ENCODE measurements at regions not wholly inside any gene's neighbourhood (a gene's known extent, or its start where the extent isn't known, plus 50 kb on each side); places are given as distances from the start of the nearest gene placed in this dataset.
A peak's percentile ranks its signal among the peaks of the same experiment; 100 is the strongest.

DNA sequence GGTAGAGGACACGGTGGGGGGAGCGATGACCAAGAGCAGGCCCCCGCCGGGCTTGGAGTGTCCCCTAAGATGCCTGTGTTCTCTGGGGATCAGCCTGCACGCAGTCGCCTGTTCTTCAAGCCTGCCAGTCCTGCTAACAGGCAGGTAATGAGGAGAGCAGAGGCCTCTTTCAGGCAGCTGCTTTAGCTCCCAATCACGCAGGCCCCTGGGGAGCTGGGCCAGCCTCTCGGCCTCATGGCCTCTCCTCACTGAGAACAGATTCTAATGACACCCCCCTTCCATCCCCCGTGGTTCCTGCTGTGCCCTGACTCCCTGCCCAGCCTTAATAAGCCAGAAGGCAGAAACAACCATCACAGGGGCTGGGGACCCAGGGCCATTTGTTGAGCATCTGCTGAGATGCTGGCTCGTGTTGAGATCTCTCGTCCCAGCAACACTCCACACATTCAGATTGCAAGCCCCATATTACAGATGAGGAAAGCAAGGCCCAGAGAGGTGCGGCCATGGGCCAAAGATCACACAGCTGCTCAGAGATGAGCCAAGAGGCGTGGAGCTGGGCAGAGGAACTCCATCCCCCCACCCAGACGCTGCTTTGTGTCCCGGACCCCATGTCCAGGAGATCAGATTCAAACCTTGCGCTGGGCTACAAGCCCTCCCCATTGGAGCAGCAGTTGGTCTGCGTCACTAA lies 71.6 kb upstream of the CASZ1 start:
- no peak overlapping the region for H3K27ac ChIP-seq
- H3K36me3 ChIP-seq, result no peaks in the 10 kb centered on the region
- WGBS, 5 donors, result 71 to 82% (median 77%) methylated on average over 16 to 17 of the region's 17 CpGs
- no peaks in the 10 kb centered on the region for H3K9me3 ChIP-seq
- TF ChIP-seq POLR2A (IDR thresholded peaks at IDR 0.05) (no peak), POLR2AphosphoS5 (IDR thresholded peaks at IDR 0.05) (no peak), EP300 (IDR thresholded peaks at IDR 0.05) (no peak), CTCF (IDR thresholded peaks at IDR 0.05) (no peak)
- peaks cover 12 to 30% (median 19%) of the 10 kb centered on the region in 4 donors for H3K4me1 ChIP-seq
- H3K27me3 ChIP-seq, result peaks cover 0 to 80% (median 17%) of the 10 kb centered on the region in 3 donors
- intact Hi-C loops (cut with DNase I; ENCODE audit: low total_unique reads), result loop anchor here (5.0 kb wide), 1 partner anchor 361 kb away; no protein-coding TSS in a partner anchor
- peak in 1 of 2 donors; percentile 27 for DNase-seq
- H3K4me3 ChIP-seq, result no peak overlapping the region

DNA sequence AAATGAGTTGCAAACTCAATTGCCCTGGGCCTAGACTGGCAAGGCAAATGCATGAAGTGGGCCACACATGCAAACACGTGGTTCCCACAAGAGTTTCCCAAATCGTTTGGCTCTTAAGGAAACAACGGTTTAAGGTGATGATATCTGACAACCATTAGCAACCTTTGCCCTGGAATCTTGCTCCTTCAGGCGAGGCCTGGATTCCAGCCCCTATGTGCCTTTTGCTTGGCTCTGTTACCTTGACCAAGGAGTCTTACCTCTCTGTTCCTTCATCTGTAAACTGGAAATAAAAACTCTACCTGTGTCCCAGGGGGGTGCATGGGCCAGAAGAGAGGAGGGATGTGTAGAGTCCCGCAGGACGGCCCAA lies 72.1 kb upstream of the CASZ1 start:
- no peak for TF ChIP-seq POLR2A (IDR thresholded peaks at IDR 0.05)
- no peaks in the 10 kb centered on the region for H3K9me3 ChIP-seq
- H3K4me1 ChIP-seq, result peaks cover 12 to 26% (median 19%) of the 10 kb centered on the region in 4 donors
- no peak for DNase-seq
- H3K27me3 ChIP-seq, result peaks cover 0 to 75% (median 17%) of the 10 kb centered on the region in 3 donors
- WGBS, 5 donors, result 58 to 71% (median 63%) methylated on average over 6 of the region's 6 CpGs
- no peaks in the 10 kb centered on the region for H3K36me3 ChIP-seq
- H3K4me3 ChIP-seq, result no peak overlapping the region
- no peak overlapping the region for H3K27ac ChIP-seq
- intact Hi-C loops (cut with DNase I; ENCODE audit: low total_unique reads), result loop anchor here (5.0 kb wide), 1 partner anchor 361 kb away; no protein-coding TSS in a partner anchor

DNA sequence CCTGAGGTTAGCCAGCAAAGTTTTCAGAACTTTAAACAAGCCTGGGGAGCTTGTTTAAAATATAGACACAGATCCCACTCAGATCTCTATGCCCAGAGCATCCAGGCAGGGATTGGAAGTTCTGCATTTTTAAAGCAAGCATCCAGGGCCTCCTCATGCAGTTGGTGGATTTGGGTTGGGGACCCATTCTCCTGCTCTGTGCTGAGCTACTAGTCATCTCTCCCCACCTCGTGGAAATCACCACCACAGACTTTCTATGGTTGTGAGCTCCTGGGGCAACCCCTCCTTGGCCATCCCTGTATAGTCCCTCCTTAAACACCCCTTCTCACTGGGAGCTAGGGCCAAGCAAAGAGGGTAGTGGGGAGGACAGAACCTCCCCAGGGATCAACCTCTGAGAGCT lies 73.5 kb upstream of the CASZ1 start:
- Histone ChIP-seq H3K4me1 (peaks cover 12 to 22% (median 18%) of the 10 kb centered on the region in 4 donors), H3K27ac (no peak overlapping the region), H3K27me3 (peaks cover 0 to 64% (median 17%) of the 10 kb centered on the region in 3 donors), H3K4me3 (no peak overlapping the region), H3K9me3 (no peaks in the 10 kb centered on the region), H3K36me3 (no peaks in the 10 kb centered on the region)
- intact Hi-C loops (cut with DNase I; ENCODE audit: low total_unique reads), result loop anchor here (5.0 kb wide), 1 partner anchor 363 kb away; no protein-coding TSS in a partner anchor
- WGBS, 5 donors, result 0 to 41% (median 29%) methylated on average over 1 of the region's 1 CpG
- TF ChIP-seq POLR2A (IDR thresholded peaks at IDR 0.05), result no peak
- no peak for TF ChIP-seq EP300 (IDR thresholded peaks at IDR 0.05)
- no peak for TF ChIP-seq CTCF (IDR thresholded peaks at IDR 0.05)
- TF ChIP-seq POLR2AphosphoS5 (IDR thresholded peaks at IDR 0.05), result no peak
- no peak for DNase-seq

- no peak for TF ChIP-seq POLR2AphosphoS5 (IDR thresholded peaks at IDR 0.05)
- TF ChIP-seq POLR2A (IDR thresholded peaks at IDR 0.05), result no peak
- no peak for TF ChIP-seq EP300 (IDR thresholded peaks at IDR 0.05)
- no peak for TF ChIP-seq CTCF (IDR thresholded peaks at IDR 0.05)
- Histone ChIP-seq H3K27ac (no peak overlapping the region), H3K4me1 (peaks cover 12 to 22% (median 18%) of the 10 kb centered on the region in 4 donors), H3K4me3 (no peak overlapping the region), H3K9me3 (no peaks in the 10 kb centered on the region), H3K36me3 (no peaks in the 10 kb centered on the region), H3K27me3 (peaks cover 0 to 64% (median 17%) of the 10 kb centered on the region in 3 donors)
- DNase-seq, result peak in 1 of 2 donors; percentile 51
- intact Hi-C loops (cut with DNase I; ENCODE audit: low total_unique reads), result no loop called here
- 51 to 60% (median 54%) methylated on average over 5 of the region's 5 CpGs for WGBS, 5 donors
Observed at GRCh38 chr1:10870493-10871096, 74.1 kb upstream of the CASZ1 start.
